GM23248 (cell line): ENCODE measurements at regions not wholly inside any gene's neighbourhood (a gene's known extent, or its start where the extent isn't known, plus 50 kb on each side); places are given as distances from the start of the nearest gene placed in this dataset.

ENCODE experiments used
- DNase-seq: peaks from one replicate; pipeline ENCODE4 v3.0.0-alpha.2; 2015
- H2AFZ ChIP-seq: fragments of 200-600 bp; sonication (generic); 2 replicates; pipeline ENCODE4 v1.6.1; 2016; ENCODE audit warnings: antibody characterized with exemption
- H3F3A ChIP-seq: fragments of 200-600 bp; sonication (generic); 2 replicates; pipeline ENCODE4 v1.6.1; 2016; ENCODE audit warnings: mild to moderate bottlenecking, antibody characterized with exemption, mixed run types; ENCODE audit not compliant: insufficient read depth
- H3K27ac ChIP-seq: fragments of 200-600 bp; sonication (generic); 2 replicates; pipeline ENCODE4 v1.5.1; 2016; ENCODE audit warnings: mild to moderate bottlenecking
- H3K27me3 ChIP-seq: fragments of 200-600 bp; sonication (generic); replicated peaks from 2 replicates; pipeline ENCODE4 v1.6.1; 2016; ENCODE audit warnings: mild to moderate bottlenecking; ENCODE audit not compliant: insufficient read depth
- H3K36me3 ChIP-seq: fragments of 200-600 bp; sonication (generic); 2 replicates; pipeline ENCODE4 v1.6.1; 2016; ENCODE audit warnings: low read depth, mild to moderate bottlenecking
- H3K4me1 ChIP-seq: fragments of 200-600 bp; sonication (generic); 2 replicates; pipeline ENCODE4 v1.6.1; 2016; ENCODE audit warnings: mild to moderate bottlenecking; ENCODE audit not compliant: insufficient read depth
- H3K4me2 ChIP-seq: fragments of 200-600 bp; sonication (generic); one replicate; pipeline ENCODE4 v1.6.1; 2016; ENCODE audit warnings: mild to moderate bottlenecking; ENCODE audit not compliant: unreplicated experiment
- H3K4me3 ChIP-seq: fragments of 200-600 bp; sonication (generic); 2 replicates; pipeline ENCODE4 v1.5.1; 2016; ENCODE audit warnings: mild to moderate bottlenecking
- H3K79me2 ChIP-seq: fragments of 200-600 bp; sonication (generic); 2 replicates; pipeline ENCODE4 v1.6.1; 2016; ENCODE audit warnings: mild to moderate bottlenecking; ENCODE audit not compliant: insufficient read depth
- H3K9ac ChIP-seq: fragments of 200-600 bp; sonication (generic); 2 replicates; pipeline ENCODE4 v1.6.1; 2016; ENCODE audit warnings: mild to moderate bottlenecking
- H3K9me2 ChIP-seq: fragments of 200-600 bp; sonication (generic); 2 replicates; pipeline ENCODE4 v1.6.1; 2016; ENCODE audit warnings: mixed run types, mild to moderate bottlenecking, moderate library complexity; ENCODE audit not compliant: insufficient read depth
- H3K9me3 ChIP-seq: fragments of 200-600 bp; sonication (generic); one replicate; pipeline ENCODE4 v1.6.1; 2017; ENCODE audit warnings: low read depth
- H4K20me1 ChIP-seq: fragments of 200-600 bp; sonication (generic); 2 replicates; pipeline ENCODE4 v1.6.0; 2016; ENCODE audit not compliant: insufficient read depth
- EZH2 ChIP-seq: fragments of 200-600 bp; sonication (generic); IDR thresholded peaks from 2 replicates; pipeline ENCODE4 v1.6.1; 2018; ENCODE audit warnings: antibody characterized with exemption, mild to moderate bottlenecking; ENCODE audit not compliant: insufficient read depth, poor library complexity, severe bottlenecking
- EZH2phosphoT487 ChIP-seq: fragments of 200-600 bp; sonication (generic); IDR thresholded peaks from 2 replicates; pipeline ENCODE4 v1.6.1; 2018; ENCODE audit warnings: antibody characterized with exemption, moderate library complexity, mild to moderate bottlenecking, low read depth; ENCODE audit not compliant: insufficient read depth
- WGBS, 2 experiments: methylation state at CpG; one replicate each; pipeline ENCODE4 v1.1.6; 2015 to 2017; ENCODE audit warnings: low lambda C conversion rate in 2 of 2, low coverage in 1 of 2; ENCODE audit errors: missing lambda C conversion rate in 2 of 2; 5-methylcytosine and 5-hydroxymethylcytosine counted together
- in situ Hi-C: fragments of 300-500 bp; cut with MboI; formaldehyde crosslinking; loops from 2 replicates; pipeline ENCODE4 v1.15.0; 2020

DNA sequence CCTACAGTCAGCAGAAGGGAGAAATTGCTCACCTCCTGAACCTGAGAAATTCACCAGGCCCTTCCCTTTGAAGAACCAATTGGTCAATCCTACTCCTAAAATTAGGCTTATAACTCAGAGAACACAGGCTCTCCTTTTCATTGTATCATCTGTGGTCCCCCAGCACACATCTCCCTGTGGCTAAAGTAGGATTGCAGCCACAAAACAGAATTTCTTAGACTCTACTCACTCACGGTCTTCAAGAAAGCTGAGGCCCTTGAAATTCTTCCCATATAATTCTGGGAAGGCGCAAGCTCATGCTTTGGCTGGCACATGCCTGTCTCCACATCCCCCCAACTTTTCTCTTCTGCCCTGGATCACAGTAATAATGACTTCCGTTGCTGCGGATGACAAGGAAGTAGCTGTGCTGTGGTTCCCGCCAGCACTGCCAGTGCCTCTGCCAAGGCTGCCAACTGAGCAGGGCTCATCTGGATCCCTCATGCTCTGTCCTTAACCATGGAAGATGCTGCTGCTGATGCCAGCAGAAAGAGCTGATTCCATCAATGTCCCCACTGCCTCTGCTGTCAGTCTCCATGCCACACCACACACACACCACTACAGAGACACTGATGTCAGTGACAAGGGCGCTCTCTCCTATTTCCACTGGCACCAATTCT is 200.6 kb upstream of the POU2AF2 start:
- Histone ChIP-seq H3K27ac (no peak overlapping the region), H3K9me3 (no peaks in the 10 kb centered on the region), H2AFZ (no peak overlapping the region), H4K20me1 (no peaks in the 10 kb centered on the region), H3K36me3 (no peaks in the 10 kb centered on the region), H3K4me3 (no peak overlapping the region), H3F3A (no peaks in the 10 kb centered on the region), H3K9ac (no peak overlapping the region), H3K79me2 (no peaks in the 10 kb centered on the region), H3K4me1 (no peaks in the 10 kb centered on the region), H3K9me2 (no peaks in the 10 kb centered on the region), H3K27me3 (no peaks in the 10 kb centered on the region), H3K4me2 (no peak overlapping the region)
- no peak for DNase-seq
- TF ChIP-seq EZH2phosphoT487 = no peak
- 33 to 41% methylated on average over 6 of the region's 6 CpGs for WGBS, 2 experiments
- in situ Hi-C loops = no loop called here

DNA sequence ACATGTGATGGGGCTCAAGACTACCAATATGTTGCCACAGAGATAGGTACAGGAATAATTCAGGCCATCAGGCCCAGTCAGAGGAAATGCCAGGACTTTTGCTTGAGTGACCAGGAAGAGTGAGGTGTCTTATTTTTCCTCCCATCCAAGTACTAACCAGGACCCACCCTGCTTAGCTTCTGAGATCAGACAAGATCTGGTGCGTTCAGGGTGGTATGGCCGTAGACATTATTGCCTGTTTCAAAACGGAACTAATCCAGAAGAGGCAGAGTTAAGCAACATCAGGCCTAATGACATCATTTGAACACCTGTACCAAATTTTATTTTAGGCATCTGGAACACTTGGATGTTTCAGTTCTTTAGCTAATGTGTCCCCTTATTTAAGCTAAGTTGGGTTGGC is 205.5 kb upstream of the POU2AF2 start:
- WGBS, 2 experiments = 70 to 78% methylated on average over 3 of the region's 3 CpGs
- no peaks in the 10 kb centered on the region for H3F3A ChIP-seq
- no peaks in the 10 kb centered on the region for H3K9me2 ChIP-seq
- no peaks in the 10 kb centered on the region for H4K20me1 ChIP-seq
- H3K27me3 ChIP-seq = no peaks in the 10 kb centered on the region
- no peak overlapping the region for H2AFZ ChIP-seq
- H3K4me2 ChIP-seq = no peak overlapping the region
- H3K27ac ChIP-seq = no peak overlapping the region
- no peaks in the 10 kb centered on the region for H3K36me3 ChIP-seq
- no peaks in the 10 kb centered on the region for H3K4me1 ChIP-seq
- H3K4me3 ChIP-seq = no peak overlapping the region
- no peak for TF ChIP-seq EZH2phosphoT487
- no peak for TF ChIP-seq EZH2
- in situ Hi-C loops = no loop called here
- H3K9me3 ChIP-seq = no peaks in the 10 kb centered on the region
- no peak for DNase-seq
- no peak overlapping the region for H3K9ac ChIP-seq
- no peaks in the 10 kb centered on the region for H3K79me2 ChIP-seq

DNA sequence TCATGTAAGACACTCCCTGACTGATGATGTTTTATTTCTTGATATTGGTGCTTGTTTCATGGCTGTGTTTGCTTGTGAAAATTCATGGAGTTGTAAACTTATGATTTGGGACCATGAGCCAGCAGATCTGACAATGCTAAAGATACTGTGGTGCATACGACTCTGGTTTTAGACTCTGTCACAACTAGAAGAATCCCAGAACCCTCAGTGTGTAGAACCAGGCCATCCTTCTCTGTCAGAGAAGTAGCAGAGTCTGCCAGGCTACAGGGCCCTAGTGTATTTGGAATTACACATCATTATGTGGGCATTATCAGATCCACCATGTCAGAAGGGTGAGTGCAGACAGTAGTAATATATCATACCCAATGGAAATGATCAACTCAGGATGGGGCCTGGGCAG is 209.8 kb upstream of the POU2AF2 start:
- 59 to 70% methylated on average over 1 of the region's 1 CpG for WGBS, 2 experiments
- Histone ChIP-seq H3K4me3 (no peak overlapping the region), H3K4me1 (no peaks in the 10 kb centered on the region), H3K27ac (no peak overlapping the region), H3F3A (no peaks in the 10 kb centered on the region), H3K4me2 (no peak overlapping the region), H3K9me2 (no peaks in the 10 kb centered on the region), H3K79me2 (no peaks in the 10 kb centered on the region), H2AFZ (no peak overlapping the region), H3K27me3 (no peaks in the 10 kb centered on the region), H3K9me3 (no peaks in the 10 kb centered on the region), H3K9ac (no peak overlapping the region), H3K36me3 (no peaks in the 10 kb centered on the region), H4K20me1 (no peaks in the 10 kb centered on the region)
- no peak for DNase-seq
- in situ Hi-C loops = no loop called here
- TF ChIP-seq EZH2phosphoT487 (no peak), EZH2 (no peak)

DNA sequence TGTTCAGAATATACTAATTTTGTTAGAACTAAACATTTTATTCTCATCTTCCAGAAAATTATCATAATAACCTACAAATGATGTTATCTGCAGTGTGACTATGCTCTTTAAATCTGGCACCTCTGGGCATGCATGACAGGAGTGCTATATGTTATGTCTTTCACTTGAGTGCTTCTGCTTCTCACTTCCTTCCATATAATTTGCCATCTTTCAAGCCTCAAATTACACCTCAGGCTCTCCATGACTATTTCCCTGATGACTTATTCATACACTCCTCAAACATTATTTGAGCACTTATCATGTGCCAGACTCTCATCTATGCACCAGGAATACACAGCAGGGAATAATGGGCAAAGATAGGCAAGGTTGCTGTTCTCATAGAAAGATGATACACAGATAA is 219.3 kb upstream of the POU2AF2 start:
- H2AFZ ChIP-seq = no peak overlapping the region
- TF ChIP-seq EZH2phosphoT487 = no peak
- TF ChIP-seq EZH2 = no peak
- DNase-seq = no peak
- H4K20me1 ChIP-seq = no peaks in the 10 kb centered on the region
- in situ Hi-C loops = no loop called here
- H3K79me2 ChIP-seq = no peaks in the 10 kb centered on the region
- no peak overlapping the region for H3K9ac ChIP-seq
- no peaks in the 10 kb centered on the region for H3K9me3 ChIP-seq
- no peaks in the 10 kb centered on the region for H3K4me1 ChIP-seq
- H3K4me2 ChIP-seq = no peak overlapping the region
- no peaks in the 10 kb centered on the region for H3K9me2 ChIP-seq
- no peaks in the 10 kb centered on the region for H3F3A ChIP-seq
- no peak overlapping the region for H3K27ac ChIP-seq
- no peaks in the 10 kb centered on the region for H3K36me3 ChIP-seq
- H3K27me3 ChIP-seq = peaks cover 17% of the 10 kb centered on the region
- H3K4me3 ChIP-seq = no peak overlapping the region

DNA sequence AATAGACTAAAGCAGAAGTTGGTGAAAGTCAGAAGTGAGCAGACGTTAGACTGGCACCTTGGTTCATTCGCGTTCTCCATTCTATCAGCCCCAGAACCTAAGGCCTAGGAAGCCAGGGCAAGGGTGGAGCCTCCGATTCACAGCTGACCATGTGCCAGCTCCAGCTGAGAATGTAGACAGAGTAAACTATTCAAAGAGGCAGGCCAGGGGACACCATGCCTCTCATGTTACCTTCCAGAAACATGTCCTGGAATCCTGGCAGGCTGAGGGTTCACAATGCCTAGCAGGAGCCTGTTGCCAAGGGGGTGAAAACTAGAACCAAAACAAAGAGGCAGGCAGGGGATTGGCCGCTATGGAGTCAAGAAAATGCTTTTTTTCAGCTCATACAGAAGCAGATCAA is 224.4 kb upstream of the POU2AF2 start:
- H3K9me3 ChIP-seq = no peaks in the 10 kb centered on the region
- no peaks in the 10 kb centered on the region for H3F3A ChIP-seq
- no peak overlapping the region for H3K4me2 ChIP-seq
- TF ChIP-seq EZH2phosphoT487 (no peak), EZH2 (no peak)
- no peaks in the 10 kb centered on the region for H3K79me2 ChIP-seq
- H3K4me3 ChIP-seq = no peak overlapping the region
- in situ Hi-C loops = no loop called here
- H3K9me2 ChIP-seq = no peaks in the 10 kb centered on the region
- H3K4me1 ChIP-seq = no peaks in the 10 kb centered on the region
- H3K36me3 ChIP-seq = no peaks in the 10 kb centered on the region
- 77 to 78% methylated on average over 5 of the region's 5 CpGs for WGBS, 2 experiments
- no peak overlapping the region for H3K27ac ChIP-seq
- no peak overlapping the region for H3K9ac ChIP-seq
- no peak for DNase-seq
- H4K20me1 ChIP-seq = no peaks in the 10 kb centered on the region
- H2AFZ ChIP-seq = no peak overlapping the region
- peaks cover 5% of the 10 kb centered on the region; the same call in 1 of the 2 replicates for H3K27me3 ChIP-seq
